Body of pancreas (tissue), 4 donors: ENCODE measurements at regions not wholly inside any gene's neighbourhood (a gene's known extent, or its start where the extent isn't known, plus 50 kb on each side); places are given as distances from the start of the nearest gene placed in this dataset.
"Not testable (repeated sequence)": the region's sequence is repeated elsewhere in the genome, so short reads cannot be mapped to it uniquely, and the experiment has no call there.

Experiments used
- CTCF ChIP-seq, 7 experiments: fragments of 450-650 bp in 4 of 7; fragments of 200-600 bp in 3 of 7; sonication (generic) in 3 of 7; IDR thresholded peaks; one replicate each; pipeline ENCODE4 v1.5.1; 2016 to 2019; ENCODE audit warnings: antibody characterized with exemption in 7 of 7
- POLR2A ChIP-seq, 3 donors: fragments of 450-650 bp; IDR thresholded peaks; one replicate each; pipeline ENCODE4 v1.6.1; 2016; ENCODE audit warnings: antibody characterized with exemption in 3 of 3, mild to moderate bottlenecking in 2 of 3

- TF ChIP-seq CTCF, POLR2A (IDR thresholded peaks at IDR 0.05): not testable (repeated sequence)
Measured at GRCh38 chr6:165836648-165837047, 173.6 kb upstream of the PDE10A start.
